H9 (cell line): ENCODE measurements at regions not wholly inside any gene's neighbourhood (a gene's known extent, or its start where the extent isn't known, plus 50 kb on each side); places are given as distances from the start of the nearest gene placed in this dataset.

Experiments used
- DNase-seq: peaks from one replicate; pipeline ENCODE4 v3.0.0-alpha.2; 2017
- H2AFZ ChIP-seq: one replicate; pipeline ENCODE4 v1.6.1; 2013; ENCODE audit warnings: mild to moderate bottlenecking, low read length, control low read depth, moderate library complexity
- H2AK5ac ChIP-seq: 2 replicates; pipeline ENCODE4 v1.6.1; 2013; ENCODE audit warnings: low read length, control low read depth, mixed read lengths; ENCODE audit not compliant: insufficient read length
- H2BK120ac ChIP-seq: one replicate; pipeline ENCODE4 v1.6.1; 2013; ENCODE audit warnings: low read depth, mild to moderate bottlenecking, low read length, control low read depth, inconsistent platforms; ENCODE audit not compliant: poor library complexity, severe bottlenecking
- H2BK12ac ChIP-seq: 2 replicates; pipeline ENCODE4 v1.6.1; 2013; ENCODE audit warnings: low read length, control low read depth, mixed read lengths, low read depth; ENCODE audit not compliant: insufficient read length
- H2BK15ac ChIP-seq: 2 replicates; pipeline ENCODE4 v1.6.1; 2013; ENCODE audit warnings: low read depth, low read length, control low read depth
- H2BK20ac ChIP-seq: one replicate; pipeline ENCODE4 v1.6.1; 2013; ENCODE audit warnings: low read depth, mild to moderate bottlenecking, low read length, control low read depth, inconsistent platforms; ENCODE audit not compliant: poor library complexity, severe bottlenecking
- H2BK5ac ChIP-seq: 2 replicates; pipeline ENCODE4 v1.6.1; 2013; ENCODE audit warnings: low read length, control low read depth, mixed read lengths; ENCODE audit not compliant: insufficient read length
- H3K14ac ChIP-seq: 2 replicates; pipeline ENCODE4 v1.6.1; 2013; ENCODE audit warnings: low read length, control low read depth; ENCODE audit not compliant: insufficient read depth
- H3K18ac ChIP-seq: 2 replicates; pipeline ENCODE4 v1.6.1; 2013; ENCODE audit warnings: low read depth, mild to moderate bottlenecking, mixed read lengths, low read length, control low read depth; ENCODE audit not compliant: insufficient read length
- H3K23ac ChIP-seq: 2 replicates; pipeline ENCODE4 v1.6.1; 2013; ENCODE audit warnings: low read length, control low read depth, mixed read lengths, low read depth; ENCODE audit not compliant: insufficient read length
- H3K23me2 ChIP-seq: 2 replicates; pipeline ENCODE4 v1.6.1; 2013; ENCODE audit warnings: low read depth, mild to moderate bottlenecking, mixed read lengths, low read length, control low read depth; ENCODE audit not compliant: insufficient read length, poor library complexity, severe bottlenecking
- H3K27ac ChIP-seq: 2 replicates; pipeline ENCODE4 v1.5.1; 2013; ENCODE audit warnings: low read length, control low read depth, mixed read lengths, low read depth; ENCODE audit not compliant: insufficient read length
- H3K27me3 ChIP-seq: 2 replicates; pipeline ENCODE4 v1.6.1; 2013; ENCODE audit warnings: low read length, control low read depth, inconsistent platforms; ENCODE audit not compliant: insufficient read depth
- H3K4ac ChIP-seq: 2 replicates; pipeline ENCODE4 v1.6.1; 2013; ENCODE audit warnings: low read depth, mild to moderate bottlenecking, control low read depth, inconsistent platforms, low read length, moderate library complexity
- H3K4me1 ChIP-seq: 2 replicates; pipeline ENCODE4 v1.6.1; 2013; ENCODE audit warnings: low read length, control low read depth, inconsistent platforms; ENCODE audit not compliant: insufficient read depth
- H3K4me2 ChIP-seq: 2 replicates; pipeline ENCODE4 v1.6.1; 2013; ENCODE audit warnings: low read length, control low read depth, mixed read lengths; ENCODE audit not compliant: insufficient read length, insufficient read depth
- H3K56ac ChIP-seq: 2 replicates; pipeline ENCODE4 v1.6.1; 2013; ENCODE audit warnings: low read depth, mild to moderate bottlenecking, mixed read lengths, low read length, control low read depth; ENCODE audit not compliant: insufficient read length
- H3K79me1 ChIP-seq: 2 replicates; pipeline ENCODE4 v1.6.1; 2013; ENCODE audit warnings: low read depth, mild to moderate bottlenecking, moderate library complexity, low read length, control low read depth, inconsistent platforms; ENCODE audit not compliant: insufficient read depth, poor library complexity, severe bottlenecking
- H3K79me2 ChIP-seq: 2 replicates; pipeline ENCODE4 v1.6.1; 2013; ENCODE audit warnings: low read length, control low read depth, inconsistent platforms; ENCODE audit not compliant: insufficient read depth
- H3K9ac ChIP-seq: 2 replicates; pipeline ENCODE4 v1.6.1; 2013; ENCODE audit warnings: low read length, control low read depth, mixed read lengths; ENCODE audit not compliant: insufficient read length; ENCODE audit errors: extremely low read depth
- H3K9me3 ChIP-seq: one replicate; pipeline ENCODE4 v1.6.1; 2013; ENCODE audit warnings: low read depth, low read length, inconsistent platforms; ENCODE audit not compliant: control insufficient read depth
- H3T11ph ChIP-seq: one replicate; pipeline ENCODE4 v1.6.1; 2013; ENCODE audit warnings: mild to moderate bottlenecking, low read length, control low read depth, inconsistent platforms
- H4K20me1 ChIP-seq: one replicate; pipeline ENCODE4 v1.6.1; 2013; ENCODE audit not compliant: control insufficient read depth, insufficient read length, insufficient read depth
- H4K5ac ChIP-seq: 2 replicates; pipeline ENCODE4 v1.6.1; 2013; ENCODE audit warnings: low read depth, mild to moderate bottlenecking, mixed read lengths, low read length, control low read depth; ENCODE audit not compliant: insufficient read length
- H4K8ac ChIP-seq: replicated peaks from 2 replicates; pipeline ENCODE4 v1.6.1; 2013; ENCODE audit warnings: low read length, control low read depth, mixed read lengths, low read depth; ENCODE audit not compliant: insufficient read length
- H4K91ac ChIP-seq: 2 replicates; pipeline ENCODE4 v1.6.1; 2013; ENCODE audit warnings: low read depth, mild to moderate bottlenecking, moderate library complexity, mixed read lengths, low read length, control low read depth; ENCODE audit not compliant: insufficient read length
- H3K27ac Mint-ChIP-seq, 3 experiments: 2 replicates in 2 of 3; 3 replicates in 1 of 3; pipeline ENCODE4 v1.8.0; 2020 to 2021; ENCODE audit warnings: mixed read lengths in 3 of 3, mild to moderate bottlenecking in 1 of 3, moderate library complexity in 1 of 3
- H3K27me3 Mint-ChIP-seq: 2 replicates; pipeline ENCODE4 v1.8.0; 2021; ENCODE audit warnings: low read depth, mild to moderate bottlenecking, moderate library complexity, mixed read lengths
- H3K36me3 Mint-ChIP-seq, 3 experiments: 2 replicates in 2 of 3; 3 replicates in 1 of 3; pipeline ENCODE4 v1.8.0; 2020 to 2021; ENCODE audit warnings: low read depth in 3 of 3, mixed read lengths in 3 of 3; ENCODE audit not compliant: insufficient read depth in 1 of 3
- H3K4me1 Mint-ChIP-seq, 2 experiments: 2 replicates each; pipeline ENCODE4 v1.8.0; 2020; ENCODE audit warnings: mixed read lengths in 2 of 2
- H3K4me3 Mint-ChIP-seq, 2 experiments: 2 replicates in 1 of 2; 3 replicates in 1 of 2; pipeline ENCODE4 v1.8.0; 2020 to 2021; ENCODE audit warnings: mild to moderate bottlenecking in 2 of 2, mixed read lengths in 2 of 2, moderate library complexity in 1 of 2
- H3K9me3 Mint-ChIP-seq, 2 experiments: 2 replicates in 1 of 2; 3 replicates in 1 of 2; pipeline ENCODE4 v1.8.0; 2020; ENCODE audit warnings: mild to moderate bottlenecking in 2 of 2, mixed read lengths in 2 of 2, moderate library complexity in 1 of 2
- CTCF ChIP-seq: fragments of 200-600 bp; sonication (generic); conservative IDR thresholded peaks from 3 replicates; pipeline ENCODE4 v1.8.0; 2021; ENCODE audit warnings: antibody characterized with exemption, mild to moderate bottlenecking
- WGBS: extraction: QIAGEN DNeasy Blood & Tissue Kit; methylation state at CpG from one replicate; pipeline ENCODE4 v1.1.7; 2013; ENCODE audit warnings: missing lambda C conversion rate, low lambda C conversion rate, mixed read lengths; ENCODE audit not compliant: insufficient read length; ENCODE audit errors: extremely low coverage; 5-methylcytosine and 5-hydroxymethylcytosine counted together

- Histone ChIP-seq H4K91ac (no peak overlapping the region), H4K5ac (no peak overlapping the region), H3K9me3 (no peaks in the 10 kb centered on the region), H2BK12ac (no peak overlapping the region), H3K14ac (no peak overlapping the region), H3K27ac (no peak overlapping the region), H2BK5ac (no peak overlapping the region), H2AFZ (no peak overlapping the region), H3K4me2 (no peak overlapping the region), H3K79me1 (no peaks in the 10 kb centered on the region), H3K9ac (no peak overlapping the region), H2BK15ac (no peak overlapping the region), H3K18ac (no peak overlapping the region), H3K4ac (no peak overlapping the region), H2BK120ac (no peak overlapping the region), H3K23me2 (no peaks in the 10 kb centered on the region), H3K27me3 (no peaks in the 10 kb centered on the region), H3K23ac (no peak overlapping the region), H2AK5ac (no peak overlapping the region), H4K20me1 (no peaks in the 10 kb centered on the region), H3K4me1 (peaks cover 10% of the 10 kb centered on the region; the same call in 1 of the 2 replicates), H3K56ac (no peak overlapping the region), H3T11ph (no peak overlapping the region), H3K79me2 (no peaks in the 10 kb centered on the region), H2BK20ac (no peak overlapping the region), H4K8ac (no peak overlapping the region)
- peaks cover 9 to 11% of the 10 kb centered on the region in 2 experiments; a peak in 4 of 5 replicates for H3K9me3 Mint-ChIP-seq
- peaks cover 71 to 72% of the 10 kb centered on the region in 2 experiments for H3K4me1 Mint-ChIP-seq
- WGBS, result no CpG with 5 or more reads among the region's 1 CpG
- H3K4me3 Mint-ChIP-seq, result no peak overlapping the region
- TF ChIP-seq CTCF, result no peak
- H3K27me3 Mint-ChIP-seq, result peaks cover 1% of the 10 kb centered on the region
- no peak for DNase-seq
- no peak overlapping the region; a peak in 1 of 7 replicates for H3K27ac Mint-ChIP-seq
- peaks cover 4 to 13% (median 5%) of the 10 kb centered on the region in 3 experiments; a peak in 5 of 7 replicates for H3K36me3 Mint-ChIP-seq
Measured at GRCh38 chr6:90436403-90436802, 139.8 kb upstream of the BACH2 start.
